PC-3 (cell line): ENCODE measurements at regions not wholly inside any gene's neighbourhood (a gene's known extent, or its start where the extent isn't known, plus 50 kb on each side); places are given as distances from the start of the nearest gene placed in this dataset.

Experiments used
- EZH2 ChIP-seq: fragments of 300-600 bp; sonication (generic); IDR thresholded peaks from one replicate; pipeline ENCODE4 v1.6.1; 2017; ENCODE audit warnings: antibody characterized with exemption, mild to moderate bottlenecking, low read length; ENCODE audit not compliant: unreplicated experiment
- EZH2phosphoT487 ChIP-seq: fragments of 300-600 bp; sonication (generic); IDR thresholded peaks from 2 replicates; pipeline ENCODE4 v1.6.1; 2018; ENCODE audit warnings: mild to moderate bottlenecking, antibody characterized with exemption, low read length, borderline replicate concordance
- TF ChIP-seq, protein P1 (sequence below): fragments of 300-600 bp; sonication (generic); conservative IDR thresholded peaks from 2 replicates; pipeline ENCODE4 v1.5.1; 2017; ENCODE audit warnings: antibody characterized with exemption, low read depth, mild to moderate bottlenecking, low read length

DNA sequence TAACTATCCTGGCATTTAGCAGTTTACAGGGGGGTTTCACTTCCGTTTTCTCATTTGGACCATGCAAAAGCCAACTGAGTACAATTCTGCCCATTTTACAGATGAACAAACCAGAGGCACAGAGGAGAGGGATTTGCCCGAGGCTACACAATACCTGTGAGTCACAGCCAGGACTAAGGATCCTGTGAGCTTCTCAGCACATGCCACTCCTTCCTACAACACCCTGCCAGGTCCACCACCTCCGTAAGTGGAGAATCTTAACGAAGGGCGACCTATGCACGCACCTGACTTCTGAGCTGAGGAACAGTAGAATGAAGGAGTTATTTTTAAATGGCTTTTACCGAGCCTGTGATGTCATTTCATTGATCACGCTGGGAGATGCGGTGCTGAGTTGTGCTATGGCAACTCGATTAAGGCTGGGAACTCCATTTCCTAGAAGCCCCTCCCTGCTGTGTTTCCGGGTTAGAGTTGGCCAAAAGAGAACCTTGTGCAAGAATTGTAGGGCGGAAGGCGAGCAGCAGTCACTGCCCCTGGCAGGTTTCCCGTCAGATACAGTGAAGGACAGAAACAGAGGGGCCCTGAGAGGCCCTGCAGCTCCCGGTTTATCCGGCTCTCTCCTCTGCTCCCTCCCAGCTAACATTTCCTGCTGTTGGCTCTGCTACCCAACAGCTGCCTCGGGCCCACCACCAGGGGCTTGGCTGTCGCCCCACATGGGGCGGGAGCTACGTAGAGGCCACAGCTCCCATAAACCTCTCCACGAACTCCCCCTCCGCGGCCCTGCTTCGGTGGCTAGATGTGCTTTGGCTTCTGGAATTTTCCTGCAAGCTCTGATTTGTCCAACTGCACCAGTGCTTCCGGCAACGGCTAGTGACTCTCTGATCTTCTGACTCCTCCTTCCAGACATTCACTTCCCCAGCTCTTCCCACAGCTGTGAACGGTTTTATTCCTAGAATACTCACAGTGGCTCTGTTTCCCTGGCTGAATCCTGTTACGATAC, 75.1 kb upstream of the USP9X start:
- TF ChIP-seq, protein P1, sequence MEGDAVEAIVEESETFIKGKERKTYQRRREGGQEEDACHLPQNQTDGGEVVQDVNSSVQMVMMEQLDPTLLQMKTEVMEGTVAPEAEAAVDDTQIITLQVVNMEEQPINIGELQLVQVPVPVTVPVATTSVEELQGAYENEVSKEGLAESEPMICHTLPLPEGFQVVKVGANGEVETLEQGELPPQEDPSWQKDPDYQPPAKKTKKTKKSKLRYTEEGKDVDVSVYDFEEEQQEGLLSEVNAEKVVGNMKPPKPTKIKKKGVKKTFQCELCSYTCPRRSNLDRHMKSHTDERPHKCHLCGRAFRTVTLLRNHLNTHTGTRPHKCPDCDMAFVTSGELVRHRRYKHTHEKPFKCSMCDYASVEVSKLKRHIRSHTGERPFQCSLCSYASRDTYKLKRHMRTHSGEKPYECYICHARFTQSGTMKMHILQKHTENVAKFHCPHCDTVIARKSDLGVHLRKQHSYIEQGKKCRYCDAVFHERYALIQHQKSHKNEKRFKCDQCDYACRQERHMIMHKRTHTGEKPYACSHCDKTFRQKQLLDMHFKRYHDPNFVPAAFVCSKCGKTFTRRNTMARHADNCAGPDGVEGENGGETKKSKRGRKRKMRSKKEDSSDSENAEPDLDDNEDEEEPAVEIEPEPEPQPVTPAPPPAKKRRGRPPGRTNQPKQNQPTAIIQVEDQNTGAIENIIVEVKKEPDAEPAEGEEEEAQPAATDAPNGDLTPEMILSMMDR = no peak
- no peak for TF ChIP-seq EZH2phosphoT487
- no peak for TF ChIP-seq EZH2
